ENCODE measurements at regions not wholly inside any gene's neighbourhood (a gene's known extent, or its start where the extent isn't known, plus 50 kb on each side); places are given as distances from the start of the nearest gene placed in this dataset.

DNA sequence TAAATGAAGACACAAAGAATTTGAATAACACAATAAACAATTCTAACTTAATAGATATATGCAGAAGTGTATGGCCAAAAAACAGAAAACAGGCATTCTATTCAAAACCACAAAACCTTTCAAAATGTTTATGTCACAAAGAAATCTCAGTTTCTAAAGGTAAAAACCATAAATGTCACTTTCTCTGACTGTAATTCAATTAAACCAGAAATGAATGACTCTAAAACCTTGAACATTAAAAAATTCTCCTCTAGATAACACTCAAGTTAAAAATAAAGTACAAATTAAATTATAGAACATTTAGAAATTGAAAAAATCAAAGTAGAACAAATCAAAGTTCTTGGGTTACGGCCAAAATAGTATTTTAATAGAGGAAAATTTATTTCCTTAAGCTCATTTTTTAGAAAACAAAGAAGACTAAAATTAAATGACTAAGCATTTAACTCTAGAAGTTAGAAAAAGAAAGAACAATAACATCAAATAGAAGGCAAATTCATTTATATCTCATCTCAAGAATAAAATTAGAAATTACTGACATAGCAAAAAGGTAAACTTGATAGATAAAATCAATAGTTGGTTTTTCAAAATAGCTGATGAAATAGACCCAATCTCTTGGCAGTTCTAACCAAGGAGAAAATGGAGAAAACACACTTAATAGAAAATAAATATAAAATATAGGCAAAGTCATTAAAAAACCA is 198.8 kb downstream of the TEX36 start:
- Histone ChIP-seq H3K36me3 (ENCODE audit: insufficient read depth, low read length) (no peaks in the 10 kb centered on the region), H3K9me3 (ENCODE audit: low read length) (no peaks in the 10 kb centered on the region), H3K4me3 (ENCODE audit: low read length) (no peak overlapping the region), H3K4me1 (ENCODE audit: insufficient read depth, low read length) (no peaks in the 10 kb centered on the region), H3K27me3 (ENCODE audit: insufficient read depth, low read length) (no peaks in the 10 kb centered on the region), H2AFZ (ENCODE audit: low read depth, low read length) (no peak overlapping the region)

- Histone ChIP-seq H3K4me3 (ENCODE audit: low read length) (no peak overlapping the region), H3K36me3 (ENCODE audit: insufficient read depth, low read length) (no peaks in the 10 kb centered on the region), H3K27me3 (ENCODE audit: insufficient read depth, low read length) (no peaks in the 10 kb centered on the region), H3K9me3 (ENCODE audit: low read length) (no peaks in the 10 kb centered on the region), H2AFZ (ENCODE audit: low read depth, low read length) (no peak overlapping the region), H3K4me1 (ENCODE audit: insufficient read depth, low read length) (no peaks in the 10 kb centered on the region)
These were observed 200.3 kb downstream of the TEX36 start for GRCh38 chr10:125482637-125483036.

DNA sequence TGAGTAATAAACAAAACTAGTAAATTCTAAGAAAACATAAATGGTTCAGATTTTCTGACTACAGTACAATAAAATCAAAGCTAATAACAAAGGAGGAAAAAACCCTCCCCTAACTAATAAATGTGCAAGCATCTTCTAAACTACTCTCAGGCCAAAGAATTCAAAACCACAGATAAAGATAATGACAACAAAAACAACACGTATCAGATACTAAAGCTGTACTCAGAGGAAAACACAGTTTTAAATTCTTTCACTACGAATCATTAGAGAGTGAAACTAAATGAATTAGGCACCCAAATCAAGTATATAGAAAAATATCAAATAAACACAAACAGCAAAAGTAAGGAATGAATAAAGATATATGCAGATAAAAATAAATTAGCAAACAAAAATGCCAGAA is 200.9 kb downstream of the TEX36 start:
- no peak overlapping the region for H3K4me3 ChIP-seq (ENCODE audit: low read length)
- H3K36me3 ChIP-seq (ENCODE audit: insufficient read depth, low read length): no peaks in the 10 kb centered on the region
- no peaks in the 10 kb centered on the region for H3K9me3 ChIP-seq (ENCODE audit: low read length)
- no peaks in the 10 kb centered on the region for H3K4me1 ChIP-seq (ENCODE audit: insufficient read depth, low read length)
- H3K27me3 ChIP-seq (ENCODE audit: insufficient read depth, low read length): no peaks in the 10 kb centered on the region
- no peak overlapping the region for H2AFZ ChIP-seq (ENCODE audit: low read depth, low read length)

GRCh38 chr10:125479059-125479458 is 203.9 kb downstream of the TEX36 start:
- Histone ChIP-seq H3K4me1 (ENCODE audit: insufficient read depth, low read length) (no peaks in the 10 kb centered on the region), H3K9me3 (ENCODE audit: low read length) (no peaks in the 10 kb centered on the region), H3K36me3 (ENCODE audit: insufficient read depth, low read length) (no peaks in the 10 kb centered on the region), H3K4me3 (ENCODE audit: low read length) (no peak overlapping the region), H2AFZ (ENCODE audit: low read depth, low read length) (no peak overlapping the region), H3K27me3 (ENCODE audit: insufficient read depth, low read length) (peaks cover 4% of the 10 kb centered on the region)

GRCh38 chr10:125475815-125476214 is 207.1 kb downstream of the TEX36 start:
- Histone ChIP-seq H3K9me3 (ENCODE audit: low read length) (no peaks in the 10 kb centered on the region), H3K4me3 (ENCODE audit: low read length) (no peak overlapping the region), H2AFZ (ENCODE audit: low read depth, low read length) (no peak overlapping the region), H3K27me3 (ENCODE audit: insufficient read depth, low read length) (peaks cover 5% of the 10 kb centered on the region), H3K4me1 (ENCODE audit: insufficient read depth, low read length) (no peaks in the 10 kb centered on the region), H3K36me3 (ENCODE audit: insufficient read depth, low read length) (no peaks in the 10 kb centered on the region)

DNA sequence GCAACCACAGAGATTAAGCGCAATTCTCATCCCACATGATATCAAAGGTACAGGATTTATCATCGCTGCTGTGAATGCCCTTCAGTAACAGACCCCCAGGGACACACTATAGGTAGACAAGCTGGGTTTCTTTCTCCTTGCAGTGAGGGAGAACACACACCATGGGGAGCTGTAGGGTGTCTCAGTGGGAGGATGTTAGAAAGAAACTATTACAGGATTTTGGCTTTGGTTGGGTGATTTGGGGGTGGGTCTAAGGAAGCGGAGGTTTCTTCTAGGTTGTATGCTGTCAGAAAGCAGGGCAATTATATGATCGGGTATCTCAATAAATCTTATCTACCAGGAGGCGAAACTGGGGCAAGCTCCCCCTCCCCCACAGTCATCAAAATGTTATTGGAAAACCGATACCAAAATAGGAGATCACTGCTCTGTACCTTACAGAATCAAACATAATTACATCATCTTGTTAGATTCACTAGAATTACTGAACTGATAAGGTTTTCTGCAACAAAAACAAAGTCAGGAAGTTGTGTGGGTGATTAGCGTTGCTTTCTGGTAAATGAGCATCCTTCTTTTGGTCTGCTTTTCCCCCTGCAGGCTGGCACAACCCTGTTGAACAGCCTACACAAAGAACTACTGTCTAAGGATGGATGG is 209.7 kb downstream of the TEX36 start:
- Histone ChIP-seq H3K27me3 (ENCODE audit: insufficient read depth, low read length) (peaks cover 12% of the 10 kb centered on the region), H3K4me3 (ENCODE audit: low read length) (no peak overlapping the region), H3K9me3 (ENCODE audit: low read length) (no peaks in the 10 kb centered on the region), H2AFZ (ENCODE audit: low read depth, low read length) (no peak overlapping the region), H3K4me1 (ENCODE audit: insufficient read depth, low read length) (no peaks in the 10 kb centered on the region), H3K36me3 (ENCODE audit: insufficient read depth, low read length) (no peaks in the 10 kb centered on the region)

DNA sequence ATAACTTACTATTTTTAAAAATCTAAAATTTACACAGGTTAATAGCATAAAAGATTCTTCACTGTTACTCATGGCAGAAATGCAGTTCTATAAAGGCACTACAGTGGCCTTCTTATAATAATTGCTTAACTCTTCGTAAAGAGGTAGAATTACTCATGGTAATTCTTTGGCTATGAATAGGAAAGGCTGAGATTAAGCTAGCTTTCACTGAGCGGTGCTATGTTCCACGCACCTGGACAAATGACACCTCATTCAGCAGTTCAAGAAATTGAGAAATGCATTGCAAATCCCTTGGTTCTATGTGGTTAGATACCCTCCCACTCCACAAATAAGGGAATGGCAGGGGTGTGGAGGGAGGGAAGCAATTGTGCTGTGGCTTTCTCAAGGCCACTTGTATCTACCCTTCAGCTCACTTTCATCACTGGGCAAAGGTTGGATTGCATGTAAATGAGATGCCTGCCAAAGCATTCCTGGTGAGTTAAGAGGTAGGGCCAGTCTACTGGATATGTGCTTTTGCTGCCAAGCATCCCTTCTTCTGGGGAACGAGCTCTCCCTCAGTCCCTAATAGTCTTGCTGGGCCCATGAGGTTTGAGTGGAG is 210.9 kb downstream of the TEX36 start:
- Histone ChIP-seq H3K4me3 (ENCODE audit: low read length) (no peak overlapping the region), H3K36me3 (ENCODE audit: insufficient read depth, low read length) (no peaks in the 10 kb centered on the region), H3K9me3 (ENCODE audit: low read length) (no peaks in the 10 kb centered on the region), H3K4me1 (ENCODE audit: insufficient read depth, low read length) (no peaks in the 10 kb centered on the region), H3K27me3 (ENCODE audit: insufficient read depth, low read length) (peaks cover 12% of the 10 kb centered on the region), H2AFZ (ENCODE audit: low read depth, low read length) (no peak overlapping the region)

DNA sequence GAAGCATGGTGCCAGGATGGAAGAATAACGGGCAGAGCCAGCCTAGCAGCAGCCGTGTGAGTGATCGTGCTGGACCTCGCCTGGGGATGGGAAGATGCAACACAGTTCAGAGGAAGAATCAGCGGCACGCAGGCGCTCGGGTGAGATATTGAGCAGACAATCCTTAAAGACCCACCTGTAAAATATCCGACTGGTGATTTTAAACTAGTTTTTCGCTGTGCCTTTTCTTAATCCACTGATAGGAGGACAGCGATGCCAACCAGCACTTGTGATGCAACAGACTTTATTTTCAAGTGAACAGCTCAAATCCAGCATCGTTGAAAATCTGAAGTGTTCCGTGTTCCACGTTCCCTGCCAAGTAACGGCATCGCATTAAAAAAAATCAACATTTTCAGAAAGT is 214.7 kb downstream of the TEX36 start:
- Histone ChIP-seq H2AFZ (ENCODE audit: low read depth, low read length) (no peak overlapping the region), H3K36me3 (ENCODE audit: insufficient read depth, low read length) (no peaks in the 10 kb centered on the region), H3K27me3 (ENCODE audit: insufficient read depth, low read length) (peaks cover 8% of the 10 kb centered on the region), H3K4me3 (ENCODE audit: low read length) (no peak overlapping the region), H3K4me1 (ENCODE audit: insufficient read depth, low read length) (no peaks in the 10 kb centered on the region), H3K9me3 (ENCODE audit: low read length) (no peaks in the 10 kb centered on the region)

GRCh38 chr10:125466685-125467084 is 216.3 kb downstream of the TEX36 start:
- Histone ChIP-seq H3K27me3 (ENCODE audit: insufficient read depth, low read length) (peaks cover 8% of the 10 kb centered on the region), H3K9me3 (ENCODE audit: low read length) (no peaks in the 10 kb centered on the region), H3K36me3 (ENCODE audit: insufficient read depth, low read length) (no peaks in the 10 kb centered on the region), H2AFZ (ENCODE audit: low read depth, low read length) (no peak overlapping the region), H3K4me3 (ENCODE audit: low read length) (no peak overlapping the region), H3K4me1 (ENCODE audit: insufficient read depth, low read length) (no peaks in the 10 kb centered on the region)

- Histone ChIP-seq H2AFZ (ENCODE audit: low read depth, low read length) (no peak overlapping the region), H3K36me3 (ENCODE audit: insufficient read depth, low read length) (no peaks in the 10 kb centered on the region), H3K9me3 (ENCODE audit: low read length) (no peaks in the 10 kb centered on the region), H3K4me3 (ENCODE audit: low read length) (no peak overlapping the region), H3K27me3 (ENCODE audit: insufficient read depth, low read length) (no peaks in the 10 kb centered on the region), H3K4me1 (ENCODE audit: insufficient read depth, low read length) (no peaks in the 10 kb centered on the region)
These were observed 220.1 kb downstream of the TEX36 start for GRCh38 chr10:125462845-125463244.

DNA sequence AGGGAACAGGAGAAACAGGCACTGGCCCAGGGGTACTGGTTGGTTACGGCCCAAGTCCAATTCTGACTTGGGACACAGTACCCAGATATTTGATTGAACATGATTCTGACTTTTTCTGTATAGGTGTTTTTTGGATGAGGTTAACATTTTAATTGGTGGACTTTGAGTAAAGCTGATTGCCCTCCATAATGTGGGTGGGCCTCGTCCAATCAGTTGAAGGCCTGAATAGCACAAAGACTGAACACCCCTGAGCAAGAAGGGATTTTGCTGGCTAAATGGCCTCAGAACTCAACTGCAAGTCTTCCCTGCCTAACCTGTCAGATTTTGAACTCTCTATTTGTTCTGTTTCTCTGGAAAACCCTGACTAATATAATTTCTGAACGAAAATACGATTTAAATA is 222.6 kb downstream of the TEX36 start:
- no peak overlapping the region for H3K4me3 ChIP-seq (ENCODE audit: low read length)
- no peak overlapping the region for H2AFZ ChIP-seq (ENCODE audit: low read depth, low read length)
- no peaks in the 10 kb centered on the region for H3K27me3 ChIP-seq (ENCODE audit: insufficient read depth, low read length)
- peaks cover 8% of the 10 kb centered on the region for H3K4me1 ChIP-seq (ENCODE audit: insufficient read depth, low read length)
- no peaks in the 10 kb centered on the region for H3K9me3 ChIP-seq (ENCODE audit: low read length)
- no peaks in the 10 kb centered on the region for H3K36me3 ChIP-seq (ENCODE audit: insufficient read depth, low read length)

GRCh38 chr10:125457406-125457805 is 225.6 kb downstream of the TEX36 start:
- no peak overlapping the region for H3K4me3 ChIP-seq (ENCODE audit: low read length)
- no peak overlapping the region for H2AFZ ChIP-seq (ENCODE audit: low read depth, low read length)
- peaks cover 9% of the 10 kb centered on the region for H3K4me1 ChIP-seq (ENCODE audit: insufficient read depth, low read length)
- no peaks in the 10 kb centered on the region for H3K9me3 ChIP-seq (ENCODE audit: low read length)
- no peaks in the 10 kb centered on the region for H3K36me3 ChIP-seq (ENCODE audit: insufficient read depth, low read length)
- no peaks in the 10 kb centered on the region for H3K27me3 ChIP-seq (ENCODE audit: insufficient read depth, low read length)

- Histone ChIP-seq H3K4me3 (ENCODE audit: low read length) (no peak overlapping the region), H3K4me1 (ENCODE audit: insufficient read depth, low read length) (peaks cover 9% of the 10 kb centered on the region), H3K9me3 (ENCODE audit: low read length) (no peaks in the 10 kb centered on the region), H3K36me3 (ENCODE audit: insufficient read depth, low read length) (no peaks in the 10 kb centered on the region), H3K27me3 (ENCODE audit: insufficient read depth, low read length) (peaks cover 3% of the 10 kb centered on the region), H2AFZ (ENCODE audit: low read depth, low read length) (no peak overlapping the region)
These were observed 227.1 kb downstream of the TEX36 start for GRCh38 chr10:125455855-125456254.
